HepG2 (cell line): ENCODE measurements at regions not wholly inside any gene's neighbourhood (a gene's known extent, or its start where the extent isn't known, plus 50 kb on each side); places are given as distances from the start of the nearest gene placed in this dataset.

Source experiments
- ATAC-seq: fragments of 200-7000 bp; cut with Tn5 transposase; 3 replicates; pipeline ENCODE4 v1.9.1; 2020; ENCODE audit warnings: mild to moderate bottlenecking, moderate library complexity
- BruUV-seq: library from RNA; stranded (reverse); fragments of 400-500 nt; replicated peaks from 2 replicates; lab custom pipeline; 2021; lab: Mats Ljungman, UMichigan
- CTCF ChIA-PET: fragments of 300-600 bp; formaldehyde crosslinking; extraction: SDS; loops from one replicate; lab custom pipeline; 2021; ENCODE audit warnings: low total read pairs, inconsistent platforms, low intra/inter-chr PET ratio; lab: Yijun Ruan, JAX
- POLR2A ChIA-PET: fragments of 350-600 bp; sonication (Branson Sonifier 250); formaldehyde crosslinking; loops from one replicate; lab custom pipeline; 2020; ENCODE audit warnings: antibody characterized with exemption, inconsistent platforms; lab: Yijun Ruan, JAX
- DNase-seq: peaks from one replicate; pipeline ENCODE4 v3.0.0-alpha.2; 2015; ENCODE audit warnings: low spot score
- FAIRE-seq: peaks from 3 replicates; lab custom pipeline; 2011; peaks lifted over from hg19 to GRCh38; lab: Jason Lieb, UNC
- H2AFZ ChIP-seq: one replicate; pipeline ENCODE4 v1.6.1; 2011; ENCODE audit warnings: low read length, inconsistent platforms
- H3K27ac ChIP-seq: fragments of 300-600 bp; 3 replicates; pipeline ENCODE4 v1.8.0; 2011; ENCODE audit warnings: mixed run types, mild to moderate bottlenecking, mixed read lengths, low read length, inconsistent platforms; ENCODE audit not compliant: insufficient read depth; ENCODE audit errors: extremely low read length
- H3K27me3 ChIP-seq, 2 experiments: fragments of 200-600 bp in 1 of 2; 2 replicates in 1 of 2; 3 replicates in 1 of 2; pipeline versions ENCODE4 v1.6.0 to v1.8.0; 2011; ENCODE audit warnings: low read length in 2 of 2, mild to moderate bottlenecking in 2 of 2, moderate library complexity in 2 of 2, inconsistent platforms in 1 of 2; ENCODE audit not compliant: insufficient read depth in 2 of 2, control insufficient read depth in 1 of 2
- H3K36me3 ChIP-seq, 2 experiments: fragments of 200-600 bp in 1 of 2; replicated peaks in 1 of 2; 2 replicates in 1 of 2; 3 replicates in 1 of 2; pipeline versions ENCODE4 v1.5.1 to v1.8.0; 2011; ENCODE audit warnings: low read length in 2 of 2, inconsistent platforms in 1 of 2; ENCODE audit not compliant: insufficient read depth in 2 of 2, control insufficient read depth in 1 of 2
- H3K4me1 ChIP-seq: 2 replicates; pipeline ENCODE4 v1.5.1; 2012; ENCODE audit warnings: low read length, inconsistent platforms; ENCODE audit not compliant: insufficient read depth
- H3K4me2 ChIP-seq: 2 replicates; pipeline ENCODE4 v1.6.0; 2011; ENCODE audit warnings: low read depth, low read length, inconsistent platforms
- H3K4me3 ChIP-seq, 3 experiments: fragments of 200-600 bp in 1 of 3; sonication (generic), shearing (Covaris generic) in 1 of 3; replicated peaks in 1 of 3; 2 replicates each; pipeline ENCODE4 v1.5.1; 2011 to 2016; ENCODE audit warnings: low read length in 3 of 3, inconsistent platforms in 2 of 3, low read depth in 2 of 3, mild to moderate bottlenecking in 2 of 3, control low read depth in 1 of 3, mixed read lengths in 1 of 3; ENCODE audit not compliant: insufficient read depth in 1 of 3
- H3K79me2 ChIP-seq: one replicate; pipeline ENCODE4 v1.6.1; 2011; ENCODE audit warnings: low read length, inconsistent platforms; ENCODE audit not compliant: insufficient read depth
- H3K9ac ChIP-seq: 2 replicates; pipeline ENCODE4 v1.6.0; 2011; ENCODE audit warnings: mild to moderate bottlenecking, low read depth, low read length, inconsistent platforms; ENCODE audit not compliant: insufficient read depth
- H3K9me3 ChIP-seq: 2 replicates; pipeline ENCODE4 v1.5.1; 2012; ENCODE audit warnings: mild to moderate bottlenecking, low read length
- H4K20me1 ChIP-seq: 2 replicates; pipeline ENCODE4 v1.6.0; 2011; ENCODE audit warnings: inconsistent platforms, mild to moderate bottlenecking, low read length, moderate library complexity; ENCODE audit not compliant: insufficient read depth
- GATA4 ChIP-seq: sonication (generic); IDR thresholded peaks from 2 replicates; pipeline ENCODE4 v1.6.1; 2016; ENCODE audit warnings: antibody characterized with exemption, low read depth, borderline replicate concordance
- NONO ChIP-seq, 2 experiments: fragments of 450-650 bp in 1 of 2; sonication (generic) in 1 of 2; formaldehyde crosslinking in 1 of 2; IDR thresholded peaks in 1 of 2; conservative IDR thresholded peaks in 1 of 2; 2 replicates each; pipeline versions ENCODE4 v1.6.1 to v1.8.0; 2017 to 2022; ENCODE audit warnings: mild to moderate bottlenecking in 1 of 2, missing genetic modification reagents in 1 of 2, moderate library complexity in 1 of 2
- RARG ChIP-seq: sonication (generic); formaldehyde crosslinking; IDR thresholded peaks from 2 replicates; pipeline ENCODE4 v1.4.0; 2020; ENCODE audit warnings: low read depth, mild to moderate bottlenecking, missing genetic modification reagents
- SP2 ChIP-seq: sonication (generic); formaldehyde crosslinking; IDR thresholded peaks from 2 replicates; pipeline ENCODE4 v1.5.1; 2020; ENCODE audit warnings: mild to moderate bottlenecking, missing genetic modification reagents
- SRSF9 ChIP-seq: fragments of 200-400 bp; formaldehyde crosslinking; IDR thresholded peaks from 2 replicates; pipeline ENCODE4 v1.6.1; 2018; ENCODE audit warnings: borderline replicate concordance, mild to moderate bottlenecking, low read depth, low read length; ENCODE audit not compliant: insufficient read depth, poor library complexity, severe bottlenecking
- SYNCRIP ChIP-seq: fragments of 200-400 bp; formaldehyde crosslinking; IDR thresholded peaks from 2 replicates; pipeline ENCODE4 v1.6.1; 2018; ENCODE audit warnings: mild to moderate bottlenecking, low read depth, low read length; ENCODE audit not compliant: insufficient read depth
- TMF1 ChIP-seq: sonication (generic); formaldehyde crosslinking; IDR thresholded peaks from 2 replicates; pipeline ENCODE4 v1.8.1; 2022; ENCODE audit warnings: low read depth, missing genetic modification reagents
- TOPORS ChIP-seq: sonication (generic); formaldehyde crosslinking; IDR thresholded peaks from 2 replicates; pipeline ENCODE4 v1.8.0; 2023; ENCODE audit warnings: mild to moderate bottlenecking, missing genetic modification reagents
- ZNF383 ChIP-seq: sonication (generic); formaldehyde crosslinking; IDR thresholded peaks from 2 replicates; pipeline ENCODE4 v1.4.0; 2020; ENCODE audit warnings: missing genetic modification reagents, mild to moderate bottlenecking, borderline replicate concordance
- ZNF430 ChIP-seq: sonication (generic); formaldehyde crosslinking; IDR thresholded peaks from 2 replicates; pipeline ENCODE4 v1.9.0; 2021; ENCODE audit warnings: mild to moderate bottlenecking, missing genetic modification reagents
- ZNF570 ChIP-seq: sonication (generic); formaldehyde crosslinking; IDR thresholded peaks from 2 replicates; pipeline ENCODE4 v1.4.0; 2020; ENCODE audit warnings: mild to moderate bottlenecking, missing genetic modification reagents, borderline replicate concordance
- ZNF781 ChIP-seq: sonication (generic); formaldehyde crosslinking; IDR thresholded peaks from 2 replicates; pipeline ENCODE4 v1.5.1; 2020; ENCODE audit warnings: borderline replicate concordance, mild to moderate bottlenecking, missing genetic modification reagents; ENCODE audit errors: not compliant biosample characterization
- ZSCAN30 ChIP-seq: sonication (generic); formaldehyde crosslinking; IDR thresholded peaks from 2 replicates; pipeline ENCODE4 v1.5.0; 2020; ENCODE audit warnings: mild to moderate bottlenecking, missing genetic modification reagents
- WGBS: methylation state at CpG from one replicate; pipeline ENCODE4 v1.1.6; 2017; ENCODE audit warnings: low lambda C conversion rate; 5-methylcytosine and 5-hydroxymethylcytosine counted together
- in situ Hi-C: cut with HindIII; loops from 2 replicates; pipeline ENCODE4 v1.10.0; 2017; ENCODE audit warnings: low pct_unique_long_range_greater_than_20kb; ENCODE audit not compliant: extremely low pct_ligation_motif_present
- intact Hi-C: fragments of 100-400 bp; cut with micrococcal nuclease; formaldehyde crosslinking; loops from one replicate; pipeline ENCODE4 v1.10.0; 2022; ENCODE audit not compliant: unreplicated experiment
- TF ChIP-seq, protein P1 (sequence below): sonication (generic); formaldehyde crosslinking; IDR thresholded peaks from 2 replicates; pipeline ENCODE4 v1.4.0; 2020; ENCODE audit warnings: missing genetic modification reagents
- TF ChIP-seq, protein P2 (sequence below): sonication (generic); formaldehyde crosslinking; IDR thresholded peaks from 2 replicates; pipeline ENCODE4 v1.5.0; 2020; ENCODE audit warnings: missing genetic modification reagents
- TF ChIP-seq, protein P3 (sequence below): sonication (generic); formaldehyde crosslinking; IDR thresholded peaks from 2 replicates; pipeline ENCODE4 v1.5.0; 2020; ENCODE audit warnings: missing genetic modification reagents, mild to moderate bottlenecking, borderline replicate concordance
- TF ChIP-seq, protein P4 (sequence below): sonication (generic); formaldehyde crosslinking; conservative IDR thresholded peaks from 2 replicates; pipeline ENCODE4 v1.4.0; 2020; ENCODE audit warnings: missing genetic modification reagents

DNA sequence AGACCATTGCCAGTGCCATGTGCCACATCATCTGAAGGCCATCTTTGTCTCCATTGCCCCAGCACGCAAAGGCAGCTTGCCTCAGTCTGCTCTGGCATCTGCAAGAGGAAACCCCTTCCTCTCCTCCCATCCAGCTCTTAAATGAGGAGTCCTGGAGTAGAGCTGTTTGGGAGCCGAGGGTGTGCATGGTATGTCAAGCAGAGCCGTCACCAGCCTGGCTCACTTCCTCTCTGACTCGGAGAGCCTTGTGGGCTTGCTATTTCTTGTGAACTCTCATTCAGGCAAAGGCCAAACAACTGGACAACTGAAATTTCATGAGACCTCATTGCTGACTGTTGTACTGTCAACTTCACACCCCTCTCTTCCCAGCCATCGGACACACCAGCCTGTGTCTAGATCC is 143.9 kb downstream of the SIPA1L2 start:
- Histone ChIP-seq H3K27me3 (no peaks in the 10 kb centered on the region; a peak in 1 of 5 replicates), H3K4me2 (no peak overlapping the region), H3K9me3 (no peaks in the 10 kb centered on the region), H3K4me3 (no peak overlapping the region), H2AFZ (no peak overlapping the region), H3K79me2 (no peaks in the 10 kb centered on the region), H3K9ac (no peak overlapping the region), H3K36me3 (no peaks in the 10 kb centered on the region), H3K27ac (no peak overlapping the region), H4K20me1 (no peaks in the 10 kb centered on the region), H3K4me1 (no peaks in the 10 kb centered on the region)
- FAIRE-seq (no peak), ATAC-seq (no peak), DNase-seq (no peak)
- TF ChIP-seq ZSCAN30 (CRISPR knock-in tag), result no peak
- TF ChIP-seq, protein P1, sequence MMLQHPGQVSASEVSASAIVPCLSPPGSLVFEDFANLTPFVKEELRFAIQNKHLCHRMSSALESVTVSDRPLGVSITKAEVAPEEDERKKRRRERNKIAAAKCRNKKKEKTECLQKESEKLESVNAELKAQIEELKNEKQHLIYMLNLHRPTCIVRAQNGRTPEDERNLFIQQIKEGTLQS (CRISPR knock-in tag), result no peak
- BruUV-seq, result no TSS peak
- in situ Hi-C loops, result no loop called here
- ChIA-PET POLR2A (no interaction called here), CTCF (no interaction called here)
- 0% methylated on average over 5 of the region's 5 CpGs for WGBS
- intact Hi-C loops, result no loop called here

DNA sequence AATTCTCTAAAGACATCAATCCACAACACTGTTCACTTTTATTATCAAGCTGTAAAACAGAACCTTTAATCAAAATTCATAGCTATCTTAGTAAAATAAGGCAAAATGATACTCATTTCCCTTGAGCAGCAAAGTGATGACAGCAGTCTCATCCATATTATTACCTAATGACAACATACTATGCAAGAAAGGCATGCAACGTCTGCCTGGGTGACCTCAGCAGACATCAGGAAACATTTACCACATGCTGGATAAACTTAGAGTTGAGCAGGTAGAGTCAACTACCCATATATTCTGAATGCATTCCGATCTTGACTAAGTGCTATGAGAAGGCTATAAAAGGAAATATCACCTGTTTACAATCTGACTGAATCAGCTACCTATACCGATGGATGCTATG is 145.1 kb downstream of the SIPA1L2 start:
- TF ChIP-seq ZNF430 (CRISPR knock-in tag) (no peak), NONO (IDR thresholded peaks at IDR 0.05) (no peak), NONO (CRISPR knock-in tag; conservative IDR thresholded peaks at IDR 0.05) (no peak), TMF1 (CRISPR knock-in tag) (no peak), SP2 (CRISPR knock-in tag) (no peak), GATA4 (no peak), ZNF781 (CRISPR knock-in tag) (no peak), ZNF570 (CRISPR knock-in tag) (no peak), SYNCRIP (no peak), SRSF9 (no peak), RARG (no peak), ZNF383 (no peak), TOPORS (CRISPR knock-in tag) (no peak)
- TF ChIP-seq, protein P2, sequence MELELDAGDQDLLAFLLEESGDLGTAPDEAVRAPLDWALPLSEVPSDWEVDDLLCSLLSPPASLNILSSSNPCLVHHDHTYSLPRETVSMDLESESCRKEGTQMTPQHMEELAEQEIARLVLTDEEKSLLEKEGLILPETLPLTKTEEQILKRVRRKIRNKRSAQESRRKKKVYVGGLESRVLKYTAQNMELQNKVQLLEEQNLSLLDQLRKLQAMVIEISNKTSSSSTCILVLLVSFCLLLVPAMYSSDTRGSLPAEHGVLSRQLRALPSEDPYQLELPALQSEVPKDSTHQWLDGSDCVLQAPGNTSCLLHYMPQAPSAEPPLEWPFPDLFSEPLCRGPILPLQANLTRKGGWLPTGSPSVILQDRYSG (CRISPR knock-in tag), result no peak
- TF ChIP-seq, protein P3, sequence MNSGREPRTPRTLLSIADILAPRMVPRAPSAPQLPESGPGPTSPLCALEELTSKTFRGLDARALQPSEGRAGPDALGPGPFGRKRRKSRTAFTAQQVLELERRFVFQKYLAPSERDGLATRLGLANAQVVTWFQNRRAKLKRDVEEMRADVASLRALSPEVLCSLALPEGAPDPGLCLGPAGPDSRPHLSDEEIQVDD (CRISPR knock-in tag), result no peak
- TF ChIP-seq, protein P4, sequence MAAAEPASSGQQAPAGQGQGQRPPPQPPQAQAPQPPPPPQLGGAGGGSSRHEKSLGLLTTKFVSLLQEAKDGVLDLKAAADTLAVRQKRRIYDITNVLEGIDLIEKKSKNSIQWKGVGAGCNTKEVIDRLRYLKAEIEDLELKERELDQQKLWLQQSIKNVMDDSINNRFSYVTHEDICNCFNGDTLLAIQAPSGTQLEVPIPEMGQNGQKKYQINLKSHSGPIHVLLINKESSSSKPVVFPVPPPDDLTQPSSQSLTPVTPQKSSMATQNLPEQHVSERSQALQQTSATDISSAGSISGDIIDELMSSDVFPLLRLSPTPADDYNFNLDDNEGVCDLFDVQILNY (CRISPR knock-in tag), result no peak
- CTCF ChIA-PET, result no interaction called here
- whole genome bisulfite sequencing, result 12% methylated on average over 3 of the region's 3 CpGs

More for the DNA sequence above, 145.1 kb downstream of the SIPA1L2 start:
- DNase-seq (no peak), ATAC-seq (no peak), FAIRE-seq (no peak)
- POLR2A ChIA-PET, result no interaction called here
- H3K27me3 ChIP-seq, result no peaks in the 10 kb centered on the region; a peak in 1 of 5 replicates
- intact Hi-C loops, result no loop called here
- in situ Hi-C loops, result no loop called here
- no peaks in the 10 kb centered on the region for H4K20me1 ChIP-seq
- no peaks in the 10 kb centered on the region for H3K9me3 ChIP-seq
- BruUV-seq, result no TSS peak
- no peak overlapping the region for H3K4me3 ChIP-seq
- no peaks in the 10 kb centered on the region for H3K36me3 ChIP-seq
- H3K4me2 ChIP-seq, result no peak overlapping the region
- no peak overlapping the region for H3K27ac ChIP-seq
- no peak overlapping the region for H3K9ac ChIP-seq
- no peaks in the 10 kb centered on the region for H3K79me2 ChIP-seq
- H3K4me1 ChIP-seq, result no peaks in the 10 kb centered on the region
- H2AFZ ChIP-seq, result no peak overlapping the region
